CD14-positive monocyte (primary cell): ENCODE measurements at regions not wholly inside any gene's neighbourhood (a gene's known extent, or its start where the extent isn't known, plus 50 kb on each side); places are given as distances from the start of the nearest gene placed in this dataset.

Experiments used
- DNase-seq, 3 donors: peaks; one replicate each; pipeline ENCODE4 v3.0.0-alpha.2; 2011 to 2022
- H2AFZ ChIP-seq: 2 replicates; pipeline ENCODE4 v1.6.0; 2012; ENCODE audit warnings: mild to moderate bottlenecking, low read depth, low read length, inconsistent platforms; ENCODE audit not compliant: insufficient read depth, poor library complexity, severe bottlenecking
- H3K27ac ChIP-seq, 2 donors: 1 replicate in 1 of 2; 2 replicates in 1 of 2; pipeline ENCODE4 v1.5.1; 2012 to 2013; ENCODE audit warnings: low read length in 2 of 2, control low read depth in 1 of 2, inconsistent platforms in 1 of 2, low read depth in 1 of 2, mild to moderate bottlenecking in 1 of 2
- H3K27me3 ChIP-seq, 2 donors: one replicate each; pipeline versions ENCODE4 v1.6.0 to v1.6.1; 2011 to 2013; ENCODE audit warnings: low read length in 2 of 2; ENCODE audit not compliant: control insufficient read depth in 2 of 2, insufficient read depth in 2 of 2
- H3K36me3 ChIP-seq, 2 donors: replicated peaks in 1 of 2; 1 replicate in 1 of 2; 2 replicates in 1 of 2; pipeline versions ENCODE4 v1.5.1 to v1.6.1; 2012 to 2013; ENCODE audit warnings: low read length in 2 of 2, control low read depth in 1 of 2, inconsistent platforms in 1 of 2, mild to moderate bottlenecking in 1 of 2; ENCODE audit not compliant: insufficient read depth in 2 of 2, control insufficient read depth in 1 of 2
- H3K4me1 ChIP-seq, 2 donors: 1 replicate in 1 of 2; 2 replicates in 1 of 2; pipeline versions ENCODE4 v1.5.1 to v1.6.1; 2012 to 2013; ENCODE audit warnings: low read length in 2 of 2, control low read depth in 1 of 2, inconsistent platforms in 1 of 2, mild to moderate bottlenecking in 1 of 2, moderate library complexity in 1 of 2; ENCODE audit not compliant: insufficient read depth in 2 of 2, control insufficient read depth in 1 of 2
- H3K4me2 ChIP-seq: replicated peaks from 2 replicates; pipeline ENCODE3; 2012; ENCODE audit warnings: low read length, moderate library complexity, mild to moderate bottlenecking; ENCODE audit not compliant: poor library complexity, severe bottlenecking; ENCODE audit errors: extremely low read depth
- H3K4me3 ChIP-seq, 3 experiments: fragments of 200-600 bp in 1 of 3; sonication (generic) in 1 of 3; replicated peaks in 1 of 3; 1 replicate in 2 of 3; 2 replicates in 1 of 3; pipeline ENCODE4 v1.5.1; 2011 to 2013; ENCODE audit warnings: low read length in 3 of 3, mild to moderate bottlenecking in 3 of 3, control low read depth in 2 of 3, low read depth in 2 of 3, inconsistent platforms in 1 of 3, moderate library complexity in 1 of 3
- H3K79me2 ChIP-seq: 2 replicates; pipeline ENCODE4 v1.6.0; 2012; ENCODE audit warnings: mild to moderate bottlenecking, control low read depth, inconsistent platforms, low read length, moderate library complexity; ENCODE audit not compliant: insufficient read depth
- H3K9ac ChIP-seq: 2 replicates; pipeline ENCODE4 v1.6.0; 2017; ENCODE audit warnings: low read length, mild to moderate bottlenecking; ENCODE audit not compliant: insufficient read depth, poor library complexity, severe bottlenecking
- H3K9me3 ChIP-seq, 2 donors: replicated peaks in 1 of 2; 1 replicate in 1 of 2; 2 replicates in 1 of 2; pipeline versions ENCODE4 v1.5.1 to v1.6.1; 2012 to 2013; ENCODE audit warnings: low read length in 2 of 2, control low read depth in 1 of 2; ENCODE audit not compliant: control insufficient read depth in 1 of 2, insufficient read depth in 1 of 2
- H4K20me1 ChIP-seq: 2 replicates; pipeline ENCODE4 v1.6.0; 2012; ENCODE audit warnings: mild to moderate bottlenecking, low read length, control low read depth, moderate library complexity; ENCODE audit not compliant: insufficient read depth
- H3K27ac Mint-ChIP-seq, 7 donors: one replicate each; pipeline ENCODE4 v1.8.0; 2020; ENCODE audit warnings: mild to moderate bottlenecking in 7 of 7, mixed read lengths in 7 of 7, moderate library complexity in 6 of 7, inconsistent platforms in 2 of 7
- H3K27me3 Mint-ChIP-seq, 3 donors: one replicate each; pipeline ENCODE4 v1.8.0; 2021 to 2022; ENCODE audit warnings: low read depth in 3 of 3, mild to moderate bottlenecking in 3 of 3, mixed read lengths in 3 of 3, moderate library complexity in 3 of 3, inconsistent platforms in 1 of 3
- H3K36me3 Mint-ChIP-seq, 2 donors: one replicate each; pipeline ENCODE4 v1.8.0; 2020; ENCODE audit warnings: mixed read lengths in 2 of 2, inconsistent platforms in 1 of 2, mild to moderate bottlenecking in 1 of 2
- H3K4me1 Mint-ChIP-seq: one replicate; pipeline ENCODE4 v1.8.0; 2020; ENCODE audit warnings: mild to moderate bottlenecking, mixed read lengths
- H3K4me3 Mint-ChIP-seq, 2 donors: one replicate each; pipeline ENCODE4 v1.8.0; 2020; ENCODE audit warnings: mild to moderate bottlenecking in 2 of 2, mixed read lengths in 2 of 2, moderate library complexity in 1 of 2
- H3K9me3 Mint-ChIP-seq, 7 donors: one replicate each; pipeline ENCODE4 v1.8.0; 2020 to 2022; ENCODE audit warnings: mixed read lengths in 7 of 7, mild to moderate bottlenecking in 6 of 7, moderate library complexity in 6 of 7, inconsistent platforms in 2 of 7
- WGBS: methylation state at CpG from one replicate; pipeline ENCODE4 v1.1.5; 2013; ENCODE audit warnings: missing lambda C conversion rate; ENCODE audit not compliant: insufficient coverage; 5-methylcytosine and 5-hydroxymethylcytosine counted together
- intact Hi-C, 2 donors: fragments of 100-400 bp; cut with micrococcal nuclease; formaldehyde crosslinking; loops; one replicate each; pipeline versions ENCODE4 v1.15.0 to v1.15.1; 2023
- TF ChIP-seq, protein P1 (sequence below): fragments of 200-600 bp; IDR thresholded peaks from one replicate; pipeline ENCODE4 v1.8.0; 2022; ENCODE audit warnings: antibody characterized with exemption, mild to moderate bottlenecking

DNA sequence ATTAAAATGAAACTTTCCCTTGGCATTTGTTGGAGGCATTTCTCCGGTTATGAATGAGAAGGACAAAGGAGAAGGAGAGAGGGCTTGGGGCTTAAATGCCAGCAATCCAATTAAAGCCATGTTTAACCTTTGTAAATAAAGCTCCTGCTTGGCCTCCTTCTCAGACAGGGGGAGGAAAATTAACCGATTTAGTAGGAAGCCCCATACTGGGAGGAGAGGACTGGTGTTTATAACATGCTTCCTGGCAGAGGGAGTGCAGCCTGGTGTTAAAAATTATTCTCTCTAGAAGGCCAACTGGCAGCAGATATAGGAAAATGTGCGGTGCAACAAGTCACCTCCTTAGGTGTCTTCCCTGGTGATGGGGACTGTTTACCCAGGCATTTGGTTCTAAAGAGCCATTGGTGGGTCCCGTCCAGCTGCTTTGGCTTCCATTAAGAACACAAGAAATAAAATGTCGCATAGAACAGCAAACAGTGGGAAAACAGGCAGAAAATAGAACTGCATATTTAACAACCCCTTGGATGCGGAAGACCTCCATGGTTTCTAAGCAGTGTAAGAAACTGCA lies 846.5 kb downstream of the TYW1 start:
- Mint-ChIP-seq H3K27ac (no peak overlapping the region), H3K27me3 (peaks cover 0 to 2% (median 0%) of the 10 kb centered on the region in 3 donors), H3K9me3 (peaks cover 0 to 29% (median 9%) of the 10 kb centered on the region in 7 donors), H3K36me3 (no peaks in the 10 kb centered on the region), H3K4me3 (no peak overlapping the region), H3K4me1 (no peaks in the 10 kb centered on the region)
- intact Hi-C loops, result no loop called here
- no peaks in the 10 kb centered on the region for H3K36me3 ChIP-seq
- H2AFZ ChIP-seq, result no peak overlapping the region
- no peak for DNase-seq
- no peak overlapping the region for H3K4me2 ChIP-seq
- H3K27ac ChIP-seq, result no peak overlapping the region
- H3K27me3 ChIP-seq, result no peaks in the 10 kb centered on the region
- H3K4me1 ChIP-seq, result no peaks in the 10 kb centered on the region
- H3K9me3 ChIP-seq, result peaks cover 22 to 26% of the 10 kb centered on the region in 2 donors
- no peak overlapping the region for H3K9ac ChIP-seq
- no peak overlapping the region for H3K4me3 ChIP-seq
- TF ChIP-seq, protein P1, sequence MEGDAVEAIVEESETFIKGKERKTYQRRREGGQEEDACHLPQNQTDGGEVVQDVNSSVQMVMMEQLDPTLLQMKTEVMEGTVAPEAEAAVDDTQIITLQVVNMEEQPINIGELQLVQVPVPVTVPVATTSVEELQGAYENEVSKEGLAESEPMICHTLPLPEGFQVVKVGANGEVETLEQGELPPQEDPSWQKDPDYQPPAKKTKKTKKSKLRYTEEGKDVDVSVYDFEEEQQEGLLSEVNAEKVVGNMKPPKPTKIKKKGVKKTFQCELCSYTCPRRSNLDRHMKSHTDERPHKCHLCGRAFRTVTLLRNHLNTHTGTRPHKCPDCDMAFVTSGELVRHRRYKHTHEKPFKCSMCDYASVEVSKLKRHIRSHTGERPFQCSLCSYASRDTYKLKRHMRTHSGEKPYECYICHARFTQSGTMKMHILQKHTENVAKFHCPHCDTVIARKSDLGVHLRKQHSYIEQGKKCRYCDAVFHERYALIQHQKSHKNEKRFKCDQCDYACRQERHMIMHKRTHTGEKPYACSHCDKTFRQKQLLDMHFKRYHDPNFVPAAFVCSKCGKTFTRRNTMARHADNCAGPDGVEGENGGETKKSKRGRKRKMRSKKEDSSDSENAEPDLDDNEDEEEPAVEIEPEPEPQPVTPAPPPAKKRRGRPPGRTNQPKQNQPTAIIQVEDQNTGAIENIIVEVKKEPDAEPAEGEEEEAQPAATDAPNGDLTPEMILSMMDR, result no peak
- H4K20me1 ChIP-seq, result no peaks in the 10 kb centered on the region
- WGBS, result 81% methylated on average over 4 of the region's 6 CpGs
- H3K79me2 ChIP-seq, result no peaks in the 10 kb centered on the region

DNA sequence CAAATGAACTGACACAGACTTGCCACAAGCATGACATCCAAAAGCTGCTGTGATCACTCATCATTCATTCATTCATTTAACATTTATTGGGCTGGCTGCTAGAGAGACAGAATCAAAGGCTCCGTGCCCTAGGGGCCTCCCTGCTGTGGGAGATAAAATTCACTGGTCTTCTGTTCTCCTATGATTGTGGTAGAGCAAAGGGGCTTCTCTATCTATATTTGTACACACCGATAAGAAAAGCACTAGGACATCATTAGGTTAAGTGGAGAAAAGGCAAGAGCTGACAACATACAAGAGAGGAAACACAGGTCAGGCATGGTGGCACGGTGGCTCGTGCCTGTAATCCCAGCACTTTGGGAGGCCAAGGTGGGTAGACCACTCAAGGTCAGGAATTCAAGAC lies 847.0 kb downstream of the TYW1 start:
- TF ChIP-seq, protein P1, result no peak

More for the DNA sequence above, 847.0 kb downstream of the TYW1 start:
- H3K9me3 Mint-ChIP-seq, result peaks cover 0 to 26% (median 9%) of the 10 kb centered on the region in 7 donors
- no peak overlapping the region for H2AFZ ChIP-seq
- no peak for DNase-seq
- no peak overlapping the region for H3K27ac Mint-ChIP-seq
- H3K36me3 Mint-ChIP-seq, result no peaks in the 10 kb centered on the region
- H3K27me3 ChIP-seq, result no peaks in the 10 kb centered on the region
- no peaks in the 10 kb centered on the region for H3K4me1 ChIP-seq
- H3K27ac ChIP-seq, result no peak overlapping the region
- no peaks in the 10 kb centered on the region for H3K4me1 Mint-ChIP-seq
- H3K36me3 ChIP-seq, result no peaks in the 10 kb centered on the region
- no peak overlapping the region for H3K4me3 ChIP-seq
- H3K27me3 Mint-ChIP-seq, result peaks cover 0 to 2% (median 0%) of the 10 kb centered on the region in 3 donors
- H3K9me3 ChIP-seq, result peaks cover 22 to 26% of the 10 kb centered on the region in 2 donors
- WGBS, result 100% methylated on average over 1 of the region's 4 CpGs
- H3K9ac ChIP-seq, result no peak overlapping the region
- no peak overlapping the region for H3K4me2 ChIP-seq
- no peaks in the 10 kb centered on the region for H4K20me1 ChIP-seq
- H3K79me2 ChIP-seq, result no peaks in the 10 kb centered on the region
- intact Hi-C loops, result no loop called here
- H3K4me3 Mint-ChIP-seq, result no peak overlapping the region
